Loucy (cell line): ENCODE measurements at regions not wholly inside any gene's neighbourhood (a gene's known extent, or its start where the extent isn't known, plus 50 kb on each side); places are given as distances from the start of the nearest gene placed in this dataset.
"Not testable (repeated sequence)": the region's sequence is repeated elsewhere in the genome, so short reads cannot be mapped to it uniquely, and the experiment has no call there.

Source experiments
- H2AFZ ChIP-seq: fragments of 200-600 bp; sonication (generic); 2 replicates; pipeline ENCODE4 v1.6.0; 2016; ENCODE audit warnings: antibody characterized with exemption, mild to moderate bottlenecking, low read length, moderate library complexity
- H3F3A ChIP-seq: fragments of 200-600 bp; 2 replicates; pipeline ENCODE4 v1.6.0; 2016; ENCODE audit warnings: antibody characterized with exemption, low read depth, mild to moderate bottlenecking
- H3K27me3 ChIP-seq: fragments of 200-600 bp; sonication (generic); 2 replicates; pipeline ENCODE4 v1.6.1; 2014; ENCODE audit warnings: low read length, mild to moderate bottlenecking; ENCODE audit not compliant: insufficient read depth, poor library complexity, severe bottlenecking
- H3K36me3 ChIP-seq: fragments of 200-600 bp; sonication (generic); 2 replicates; pipeline ENCODE4 v1.6.1; 2016; ENCODE audit warnings: low read length; ENCODE audit not compliant: insufficient read depth
- H3K4me1 ChIP-seq: fragments of 200-600 bp; sonication (generic); 2 replicates; pipeline ENCODE4 v1.5.1; 2014; ENCODE audit warnings: low read length, mild to moderate bottlenecking; ENCODE audit not compliant: insufficient read depth, poor library complexity, severe bottlenecking
- H3K4me2 ChIP-seq: fragments of 200-600 bp; sonication (generic); 2 replicates; pipeline ENCODE4 v1.6.0; 2014; ENCODE audit warnings: antibody characterized with exemption, low read length, low read depth, mild to moderate bottlenecking; ENCODE audit not compliant: poor library complexity, severe bottlenecking
- H3K4me3 ChIP-seq: fragments of 200-600 bp; sonication (generic); 2 replicates; pipeline ENCODE4 v1.5.1; 2014; ENCODE audit warnings: low read length, mild to moderate bottlenecking, mixed read lengths; ENCODE audit not compliant: poor library complexity, severe bottlenecking
- H3K79me2 ChIP-seq: fragments of 200-600 bp; sonication (generic); 2 replicates; pipeline ENCODE4 v1.6.1; 2014; ENCODE audit warnings: low read length; ENCODE audit not compliant: insufficient read depth
- H3K9ac ChIP-seq: fragments of 200-600 bp; sonication (generic); 2 replicates; pipeline ENCODE4 v1.6.0; 2014; ENCODE audit warnings: mild to moderate bottlenecking, low read depth, low read length, moderate library complexity; ENCODE audit not compliant: poor library complexity, severe bottlenecking
- H3K9me2 ChIP-seq: fragments of 200-600 bp; sonication (generic); replicated peaks from 2 replicates; pipeline ENCODE4 v1.6.1; 2016; ENCODE audit warnings: low read depth, low read length, mixed read lengths
- H3K9me3 ChIP-seq: fragments of 200-600 bp; sonication (generic); 2 replicates; pipeline ENCODE4 v1.6.1; 2014; ENCODE audit warnings: mild to moderate bottlenecking, antibody characterized with exemption, low read length, low read depth; ENCODE audit not compliant: insufficient read depth
- H4K20me1 ChIP-seq: fragments of 200-600 bp; sonication (generic); 2 replicates; pipeline ENCODE4 v1.6.0; 2014; ENCODE audit warnings: antibody characterized with exemption, low read length, mild to moderate bottlenecking; ENCODE audit not compliant: insufficient read depth, poor library complexity, severe bottlenecking
- CTCF ChIP-seq: fragments of 200-600 bp; sonication (generic); conservative IDR thresholded peaks from 2 replicates; pipeline ENCODE4 v1.5.1; 2014; ENCODE audit warnings: mild to moderate bottlenecking, antibody characterized with exemption, low read length
- EZH2phosphoT487 ChIP-seq: fragments of 200-600 bp; IDR thresholded peaks from 2 replicates; pipeline ENCODE4 v1.6.1; 2018; ENCODE audit warnings: antibody characterized with exemption, mild to moderate bottlenecking, moderate library complexity, borderline replicate concordance

- Histone ChIP-seq H3F3A (no peaks in the 10 kb centered on the region), H3K36me3 (no peaks in the 10 kb centered on the region), H3K9me3 (no peaks in the 10 kb centered on the region), H3K27me3 (no peaks in the 10 kb centered on the region), H3K4me1 (no peaks in the 10 kb centered on the region), H4K20me1 (no peaks in the 10 kb centered on the region), H3K9ac (no peak overlapping the region), H3K79me2 (no peaks in the 10 kb centered on the region), H3K4me3 (no peak overlapping the region), H3K9me2 (no peaks in the 10 kb centered on the region), H3K4me2 (no peak overlapping the region), H2AFZ (no peak overlapping the region)
- no peak for TF ChIP-seq CTCF
- no peak for TF ChIP-seq EZH2phosphoT487
Observed at GRCh38 chr1:197842646-197843045, 59.8 kb upstream of the C1orf53 start.

GRCh38 chr1:197841883-197842553 is 60.4 kb upstream of the C1orf53 start:
- no peaks in the 10 kb centered on the region for H3K79me2 ChIP-seq
- no peaks in the 10 kb centered on the region for H4K20me1 ChIP-seq
- no peaks in the 10 kb centered on the region for H3F3A ChIP-seq
- TF ChIP-seq CTCF = no peak
- TF ChIP-seq EZH2phosphoT487 = no peak
- no peak overlapping the region for H3K4me3 ChIP-seq
- no peaks in the 10 kb centered on the region for H3K9me2 ChIP-seq
- no peaks in the 10 kb centered on the region for H3K9me3 ChIP-seq
- H3K27me3 ChIP-seq = no peaks in the 10 kb centered on the region
- peak overlapping the region; percentile 17; the same call in 1 of the 2 replicates for H2AFZ ChIP-seq
- no peak overlapping the region for H3K4me2 ChIP-seq
- H3K9ac ChIP-seq = no peak overlapping the region
- H3K4me1 ChIP-seq = no peaks in the 10 kb centered on the region
- H3K36me3 ChIP-seq = no peaks in the 10 kb centered on the region

- H4K20me1 ChIP-seq = no peaks in the 10 kb centered on the region
- no peaks in the 10 kb centered on the region for H3K9me3 ChIP-seq
- TF ChIP-seq CTCF (no peak), EZH2phosphoT487 (no peak)
- H3K9me2 ChIP-seq = no peaks in the 10 kb centered on the region
- H3K79me2 ChIP-seq = no peaks in the 10 kb centered on the region
- H3K9ac ChIP-seq = no peak overlapping the region
- no peaks in the 10 kb centered on the region for H3K4me1 ChIP-seq
- no peak overlapping the region for H3K4me2 ChIP-seq
- H3K27me3 ChIP-seq = no peaks in the 10 kb centered on the region
- H2AFZ ChIP-seq = no peak overlapping the region
- H3K36me3 ChIP-seq = no peaks in the 10 kb centered on the region
- H3K4me3 ChIP-seq = no peak overlapping the region
- H3F3A ChIP-seq = no peaks in the 10 kb centered on the region
Observed at GRCh38 chr1:197841158-197841557, 61.3 kb upstream of the C1orf53 start.

GRCh38 chr1:197839786-197840185 is 62.6 kb upstream of the C1orf53 start:
- not testable (repeated sequence) for H4K20me1 ChIP-seq, H3K79me2 ChIP-seq, H3K9me2 ChIP-seq, H3K27me3 ChIP-seq, H2AFZ ChIP-seq, H3K9me3 ChIP-seq, H3K36me3 ChIP-seq, H3K4me3 ChIP-seq, H3F3A ChIP-seq, H3K9ac ChIP-seq, H3K4me2 ChIP-seq, H3K4me1 ChIP-seq
